ENCODE measurements at regions not wholly inside any gene's neighbourhood (a gene's known extent, or its start where the extent isn't known, plus 50 kb on each side); places are given as distances from the start of the nearest gene placed in this dataset.

- peak; percentile 60 for ATAC-seq
- TF ChIP-seq JUNB (IDR thresholded peaks at IDR 0.05; ENCODE audit: unreplicated experiment) (no peak), ETS1 (IDR thresholded peaks at IDR 0.05) (no peak), CTCF (conservative IDR thresholded peaks at IDR 0.05; ENCODE audit: low read depth in 2 of 2) (peak; percentile 39 to 40; a peak in 3 of 4 replicates), ZNF114 (CRISPR knock-in tag; IDR thresholded peaks at IDR 0.05) (no peak)
- Histone ChIP-seq H3K4me1 (ENCODE audit: insufficient read depth) (no peaks in the 10 kb centered on the region), H3K27ac (ENCODE audit: low read depth) (no peak overlapping the region), H3F3A (replicated peaks; ENCODE audit: low read depth) (no peaks in the 10 kb centered on the region), H3K9me2 (ENCODE audit: insufficient read depth) (no peaks in the 10 kb centered on the region), H3K79me2 (replicated peaks; ENCODE audit: insufficient read depth) (no peaks in the 10 kb centered on the region), H4K20me1 (replicated peaks; ENCODE audit: insufficient read depth) (no peaks in the 10 kb centered on the region), H3K36me3 (ENCODE audit: insufficient read depth) (no peaks in the 10 kb centered on the region), H3K4me2 (no peak overlapping the region), H2AFZ (no peak overlapping the region), H3K4me3 (no peak overlapping the region), H3K27me3 (ENCODE audit: insufficient read depth) (no peaks in the 10 kb centered on the region)
- Mint-ChIP-seq H3K27me3 (ENCODE audit: insufficient read depth, low read depth, poor library complexity) (no peaks in the 10 kb centered on the region), H3K4me3 (no peak overlapping the region), H3K4me1 (no peaks in the 10 kb centered on the region), H3K36me3 (ENCODE audit: low read depth) (no peaks in the 10 kb centered on the region), H3K9me3 (no peaks in the 10 kb centered on the region), H3K27ac (no peak overlapping the region)
- DNase-seq (ENCODE audit: low spot score): peak; percentile 58
Measured at GRCh38 chr13:65882810-65883209, 1347.3 kb downstream of the PCDH9 start.

- Histone ChIP-seq H3K27me3 (ENCODE audit: insufficient read depth) (no peaks in the 10 kb centered on the region), H3K4me2 (no peak overlapping the region), H3K4me1 (ENCODE audit: insufficient read depth) (no peaks in the 10 kb centered on the region), H3K27ac (ENCODE audit: low read depth) (no peak overlapping the region), H2AFZ (peak overlapping the region; percentile 25; the same call in 1 of the 2 replicates), H3K9me2 (ENCODE audit: insufficient read depth) (no peaks in the 10 kb centered on the region), H3F3A (replicated peaks; ENCODE audit: low read depth) (no peaks in the 10 kb centered on the region), H3K79me2 (replicated peaks; ENCODE audit: insufficient read depth) (no peaks in the 10 kb centered on the region), H3K4me3 (no peak overlapping the region), H4K20me1 (replicated peaks; ENCODE audit: insufficient read depth) (no peaks in the 10 kb centered on the region), H3K36me3 (ENCODE audit: insufficient read depth) (no peaks in the 10 kb centered on the region)
- Mint-ChIP-seq H3K4me1 (no peaks in the 10 kb centered on the region), H3K27ac (no peak overlapping the region), H3K27me3 (ENCODE audit: insufficient read depth, low read depth, poor library complexity) (no peaks in the 10 kb centered on the region), H3K36me3 (ENCODE audit: low read depth) (no peaks in the 10 kb centered on the region), H3K9me3 (no peaks in the 10 kb centered on the region), H3K4me3 (no peak overlapping the region)
- no peak for TF ChIP-seq CREB1 (CRISPR knock-in tag; IDR thresholded peaks at IDR 0.05; ENCODE audit: low read depth)
- TF ChIP-seq STAT1 (IDR thresholded peaks at IDR 0.05; ENCODE audit: unreplicated experiment): no peak
- no peak for TF ChIP-seq ZNF331 (CRISPR knock-in tag; IDR thresholded peaks at IDR 0.05; ENCODE audit: low read depth)
- TF ChIP-seq ZNF462 (CRISPR knock-in tag; IDR thresholded peaks at IDR 0.05): no peak
- TF ChIP-seq ZNF114 (CRISPR knock-in tag; IDR thresholded peaks at IDR 0.05): no peak
- no peak for TF ChIP-seq POLR2AphosphoS5 (IDR thresholded peaks at IDR 0.05; ENCODE audit: low read depth)
- no peak for TF ChIP-seq ETS1 (IDR thresholded peaks at IDR 0.05)
- DNase-seq (ENCODE audit: low spot score): no peak
- ATAC-seq: no peak
Measured at GRCh38 chr13:65881561-65882155, 1348.5 kb downstream of the PCDH9 start.

Measured in GM23338 (cell line).